ENCODE measurements at regions not wholly inside any gene's neighbourhood (a gene's known extent, or its start where the extent isn't known, plus 50 kb on each side); places are given as distances from the start of the nearest gene placed in this dataset.

DNA sequence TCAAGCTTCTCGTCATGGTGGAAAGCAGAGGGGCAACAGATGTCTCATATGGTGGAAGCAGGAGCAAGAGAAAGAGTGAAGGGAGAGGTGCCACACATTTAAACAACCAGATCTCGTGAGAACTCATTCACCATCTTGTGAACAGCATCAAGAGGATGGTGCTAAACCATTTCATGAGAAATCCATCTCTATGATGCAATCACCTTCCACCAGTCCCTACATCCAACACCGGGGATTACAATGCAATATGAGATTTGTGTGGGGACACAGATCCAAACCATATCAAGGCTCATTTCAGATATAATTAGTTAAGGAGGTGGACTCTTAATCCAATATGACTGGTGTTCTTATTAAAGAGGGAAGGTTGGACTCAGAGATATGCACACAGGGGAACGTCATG lies 272.8 kb downstream of the KCNS3 start:
- TF ChIP-seq, protein P1, sequence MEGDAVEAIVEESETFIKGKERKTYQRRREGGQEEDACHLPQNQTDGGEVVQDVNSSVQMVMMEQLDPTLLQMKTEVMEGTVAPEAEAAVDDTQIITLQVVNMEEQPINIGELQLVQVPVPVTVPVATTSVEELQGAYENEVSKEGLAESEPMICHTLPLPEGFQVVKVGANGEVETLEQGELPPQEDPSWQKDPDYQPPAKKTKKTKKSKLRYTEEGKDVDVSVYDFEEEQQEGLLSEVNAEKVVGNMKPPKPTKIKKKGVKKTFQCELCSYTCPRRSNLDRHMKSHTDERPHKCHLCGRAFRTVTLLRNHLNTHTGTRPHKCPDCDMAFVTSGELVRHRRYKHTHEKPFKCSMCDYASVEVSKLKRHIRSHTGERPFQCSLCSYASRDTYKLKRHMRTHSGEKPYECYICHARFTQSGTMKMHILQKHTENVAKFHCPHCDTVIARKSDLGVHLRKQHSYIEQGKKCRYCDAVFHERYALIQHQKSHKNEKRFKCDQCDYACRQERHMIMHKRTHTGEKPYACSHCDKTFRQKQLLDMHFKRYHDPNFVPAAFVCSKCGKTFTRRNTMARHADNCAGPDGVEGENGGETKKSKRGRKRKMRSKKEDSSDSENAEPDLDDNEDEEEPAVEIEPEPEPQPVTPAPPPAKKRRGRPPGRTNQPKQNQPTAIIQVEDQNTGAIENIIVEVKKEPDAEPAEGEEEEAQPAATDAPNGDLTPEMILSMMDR (IDR thresholded peaks at IDR 0.05 in 8 of 11, conservative IDR thresholded peaks at IDR 0.05 in 3 of 11), result no peak
- TF ChIP-seq POLR2AphosphoS5 (IDR thresholded peaks at IDR 0.05), result no peak

Data from spleen (tissue), 7 donors.